ENCODE measurements at regions not wholly inside any gene's neighbourhood (a gene's known extent, or its start where the extent isn't known, plus 50 kb on each side); places are given as distances from the start of the nearest gene placed in this dataset.

DNA sequence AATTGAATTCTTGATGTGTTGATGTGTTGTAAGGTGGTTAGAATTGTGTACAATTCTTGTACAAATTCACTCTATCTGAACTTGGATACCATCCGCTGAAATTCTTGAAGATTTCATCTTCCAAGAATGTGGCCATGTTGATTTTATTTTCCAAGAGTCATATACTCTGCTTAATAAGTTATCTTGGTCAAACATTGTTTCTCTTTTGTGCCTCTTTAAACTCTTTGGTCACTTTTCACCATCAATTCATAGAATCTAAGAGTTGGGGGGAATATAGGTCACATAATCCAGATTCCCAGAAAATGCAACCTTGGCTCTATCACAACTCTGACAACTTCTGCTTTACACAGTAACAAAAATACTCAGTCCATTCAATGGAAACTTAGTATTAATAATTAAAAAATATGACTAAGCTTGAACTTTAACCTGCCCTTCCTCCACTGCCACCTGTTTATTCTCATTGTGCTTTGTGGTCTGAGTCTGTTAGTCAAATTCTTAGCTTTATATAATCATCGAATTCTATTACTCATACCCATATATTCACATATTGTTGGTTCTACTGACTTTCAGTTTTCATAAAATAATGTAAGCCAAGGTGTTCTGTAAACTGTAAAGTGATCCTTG is 373.2 kb downstream of the LMO7 start:
- TF ChIP-seq POLR2A (IDR thresholded peaks at IDR 0.05; ENCODE audit: low read depth, low read length) (no peak), TAF1 (IDR thresholded peaks at IDR 0.05; ENCODE audit: low read depth, low read length) (no peak), POLR2AphosphoS5 (IDR thresholded peaks at IDR 0.05; ENCODE audit: low read depth, low read length) (no peak), SPI1 (IDR thresholded peaks at IDR 0.05; ENCODE audit: low read depth, low read length) (no peak), POU2F2 (IDR thresholded peaks at IDR 0.05; ENCODE audit: low read depth, low read length) (no peak)
